A549 (cell line): ENCODE measurements at regions not wholly inside any gene's neighbourhood (a gene's known extent, or its start where the extent isn't known, plus 50 kb on each side); places are given as distances from the start of the nearest gene placed in this dataset.

ENCODE experiments used
- ATAC-seq, 2 experiments: fragments of 200-7000 bp in 1 of 2; fragments of >200 bp in 1 of 2; cut with Nextera tagmentation in 1 of 2; cut with Tn5 transposase in 1 of 2; 3 replicates each; pipeline versions ENCODE4 v1.8.0 to v1.9.1; 2018 to 2020; ENCODE audit warnings: mild to moderate bottlenecking in 1 of 2, moderate library complexity in 1 of 2
- CTCF ChIA-PET: fragments of 300-600 bp; sonication (Branson Sonifier 250); formaldehyde crosslinking; extraction: SDS; loops from one replicate; lab custom pipeline; 2021; ENCODE audit warnings: antibody characterized with exemption, inconsistent platforms; lab: Yijun Ruan, JAX
- POLR2A ChIA-PET: fragments of 350-600 bp; formaldehyde crosslinking; extraction: SDS; loops from one replicate; lab custom pipeline; 2021; ENCODE audit warnings: antibody characterized with exemption, inconsistent platforms; lab: Yijun Ruan, JAX
- DNase-seq, 2 experiments: peaks; one replicate each; pipeline versions ENCODE4 v3.0.0 to v3.0.0-alpha.2; 2011 to 2016; ENCODE audit warnings: low read depth in 1 of 2, low spot score in 1 of 2
- FAIRE-seq: peaks from 2 replicates; lab custom pipeline; 2011; peaks lifted over from hg19 to GRCh38; lab: Jason Lieb, UNC
- H3K27ac ChIP-seq, 2 experiments: fragments of >200 bp; sonication (Bioruptor Twin); formaldehyde crosslinking; 3 replicates each; pipeline ENCODE4 v1.5.1; 2016 to 2017
- H3K4me1 ChIP-seq: fragments of >200 bp; sonication (Bioruptor Twin); formaldehyde crosslinking; 3 replicates; pipeline ENCODE4 v1.6.1; 2016
- H3K4me2 ChIP-seq: fragments of >200 bp; sonication (Bioruptor Twin); formaldehyde crosslinking; 3 replicates; pipeline ENCODE4 v1.6.1; 2016
- H3K4me3 ChIP-seq: fragments of >200 bp; sonication (Bioruptor Twin); formaldehyde crosslinking; 3 replicates; pipeline ENCODE4 v1.5.1; 2016
- H3K9me3 ChIP-seq: fragments of >200 bp; sonication (Bioruptor Twin); formaldehyde crosslinking; 3 replicates; pipeline ENCODE4 v1.6.1; 2016
- BHLHE40 ChIP-seq: IDR thresholded peaks from 2 replicates; pipeline ENCODE4 v1.6.1; 2012; ENCODE audit warnings: low read depth, low read length, inconsistent platforms
- CEBPB ChIP-seq, 2 experiments: fragments of >200 bp in 1 of 2; sonication (Bioruptor Twin) in 1 of 2; formaldehyde crosslinking in 1 of 2; IDR thresholded peaks; 2 replicates each; pipeline ENCODE4 v1.6.1; 2012 to 2016
- CTCF ChIP-seq: fragments of >200 bp; sonication (Bioruptor Twin); formaldehyde crosslinking; IDR thresholded peaks from 3 replicates; pipeline ENCODE4 v1.5.1; 2016
- EHF ChIP-seq: fragments of 250-450 bp; sonication (Bioruptor Pico); IDR thresholded peaks from 2 replicates; pipeline ENCODE4 v1.5.0; 2020; ENCODE audit warnings: mild to moderate bottlenecking
- EHMT2 ChIP-seq: fragments of 200-600 bp; sonication (generic); IDR thresholded peaks from 2 replicates; pipeline ENCODE4 v1.6.1; 2016; ENCODE audit warnings: antibody characterized with exemption, low read depth, mild to moderate bottlenecking, moderate library complexity
- HDAC2 ChIP-seq: fragments of 200-600 bp; sonication (generic); IDR thresholded peaks from 2 replicates; pipeline ENCODE4 v1.6.1; 2016
- JUNB ChIP-seq: fragments of >200 bp; sonication (Bioruptor Twin); formaldehyde crosslinking; IDR thresholded peaks from 2 replicates; pipeline ENCODE4 v1.6.1; 2016
- MAFK ChIP-seq: fragments of 450-650 bp; IDR thresholded peaks from 2 replicates; pipeline ENCODE4 v1.6.1; 2014; ENCODE audit not compliant: partially characterized antibody
- MYC ChIP-seq: IDR thresholded peaks from 2 replicates; pipeline ENCODE4 v1.6.1; 2012; ENCODE audit warnings: mild to moderate bottlenecking, inconsistent platforms, low read length, improper control_type of control experiment, borderline replicate concordance
- NFE2L2 ChIP-seq: fragments of 150-350 bp; conservative IDR thresholded peaks from 2 replicates; pipeline ENCODE4 v1.6.1; 2014; ENCODE audit warnings: low read length
- POLR2A ChIP-seq: IDR thresholded peaks from 2 replicates; pipeline ENCODE4 v1.6.1; 2012; ENCODE audit warnings: mild to moderate bottlenecking, low read length
- RARB ChIP-seq: fragments of 250-450 bp; sonication (Bioruptor Pico); IDR thresholded peaks from 2 replicates; pipeline ENCODE4 v1.8.0; 2021; ENCODE audit warnings: mild to moderate bottlenecking, moderate library complexity
- RCOR1 ChIP-seq: fragments of 150-350 bp; IDR thresholded peaks from 2 replicates; pipeline ENCODE4 v1.6.1; 2014; ENCODE audit warnings: antibody characterized with exemption, low read length, low read depth
- ZC3H11A ChIP-seq: fragments of 450-650 bp; IDR thresholded peaks from 2 replicates; pipeline ENCODE4 v1.6.1; 2014; ENCODE audit warnings: antibody characterized with exemption, mild to moderate bottlenecking
- WGBS: methylation state at CpG from one replicate; pipeline ENCODE4 v1.1.6; 2017; ENCODE audit errors: missing lambda C conversion rate; 5-methylcytosine and 5-hydroxymethylcytosine counted together
- TF ChIP-seq, protein P1 (sequence below): IDR thresholded peaks from 2 replicates; pipeline ENCODE4 v1.6.1; 2012
- TF ChIP-seq, protein P2 (sequence below): IDR thresholded peaks from 2 replicates; pipeline ENCODE4 v1.6.1; 2012; ENCODE audit warnings: low read depth, borderline replicate concordance
- TF ChIP-seq, protein P3 (sequence below): fragments of >200 bp; sonication (Bioruptor Twin); formaldehyde crosslinking; IDR thresholded peaks from 3 replicates; pipeline ENCODE4 v1.6.1; 2016

DNA sequence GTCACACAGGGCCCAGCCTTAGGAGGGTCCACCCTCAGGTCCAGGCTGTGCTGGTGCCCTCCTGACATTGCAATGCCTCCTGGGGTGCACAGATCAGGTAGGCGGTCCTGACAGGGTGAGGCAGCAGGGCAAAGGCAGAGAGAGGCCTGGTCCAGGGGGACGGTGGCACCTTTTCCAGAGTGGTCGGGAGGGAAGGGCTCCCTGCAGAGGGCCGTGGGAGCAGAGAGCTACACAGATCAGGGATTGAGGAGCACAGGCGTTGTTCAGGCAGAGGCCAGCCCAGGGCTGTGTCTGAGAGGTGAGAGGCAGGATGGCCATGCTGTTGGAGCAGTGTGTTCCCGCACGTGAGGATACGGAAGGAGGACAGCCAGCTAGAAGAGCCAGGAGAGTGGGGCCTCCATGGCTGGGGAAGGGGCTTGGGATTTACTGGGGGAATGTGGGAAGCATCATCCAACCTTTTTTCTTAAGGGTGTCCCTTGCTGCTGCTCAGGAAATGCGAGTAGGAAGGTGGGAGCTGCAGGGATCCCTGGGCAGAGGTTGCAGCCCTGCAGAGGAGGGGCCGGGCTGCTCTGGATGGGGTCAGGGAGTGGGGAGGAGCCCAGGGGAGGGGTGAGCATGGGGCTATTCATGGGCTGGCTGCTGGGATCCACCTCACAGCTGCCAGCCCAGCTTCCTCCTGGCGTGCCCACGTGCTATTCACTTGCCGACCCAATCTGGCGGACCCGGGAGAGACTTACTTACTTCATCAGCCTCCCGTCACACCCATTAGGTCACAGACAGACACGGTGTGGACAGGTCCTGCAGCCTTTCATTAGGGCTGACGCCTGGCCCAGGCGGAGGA, 1516.4 kb downstream of the TBC1D22A start:
- no peak overlapping the region for H3K4me3 ChIP-seq
- no peak for FAIRE-seq
- TF ChIP-seq MAFK = no peak
- TF ChIP-seq NFE2L2 = no peak
- TF ChIP-seq, protein P1, sequence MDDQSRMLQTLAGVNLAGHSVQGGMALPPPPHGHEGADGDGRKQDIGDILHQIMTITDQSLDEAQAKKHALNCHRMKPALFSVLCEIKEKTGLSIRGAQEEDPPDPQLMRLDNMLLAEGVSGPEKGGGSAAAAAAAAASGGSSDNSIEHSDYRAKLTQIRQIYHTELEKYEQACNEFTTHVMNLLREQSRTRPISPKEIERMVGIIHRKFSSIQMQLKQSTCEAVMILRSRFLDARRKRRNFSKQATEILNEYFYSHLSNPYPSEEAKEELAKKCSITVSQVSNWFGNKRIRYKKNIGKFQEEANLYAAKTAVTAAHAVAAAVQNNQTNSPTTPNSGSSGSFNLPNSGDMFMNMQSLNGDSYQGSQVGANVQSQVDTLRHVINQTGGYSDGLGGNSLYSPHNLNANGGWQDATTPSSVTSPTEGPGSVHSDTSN = no peak
- TF ChIP-seq MYC = no peak
- TF ChIP-seq, protein P2, sequence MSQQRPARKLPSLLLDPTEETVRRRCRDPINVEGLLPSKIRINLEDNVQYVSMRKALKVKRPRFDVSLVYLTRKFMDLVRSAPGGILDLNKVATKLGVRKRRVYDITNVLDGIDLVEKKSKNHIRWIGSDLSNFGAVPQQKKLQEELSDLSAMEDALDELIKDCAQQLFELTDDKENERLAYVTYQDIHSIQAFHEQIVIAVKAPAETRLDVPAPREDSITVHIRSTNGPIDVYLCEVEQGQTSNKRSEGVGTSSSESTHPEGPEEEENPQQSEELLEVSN = no peak
- TF ChIP-seq RCOR1 = no peak
- no peak for TF ChIP-seq CTCF
- TF ChIP-seq EHMT2 = no peak
- TF ChIP-seq EHF (CRISPR knock-in tag) = no peak
- no peak for TF ChIP-seq JUNB
- TF ChIP-seq, protein P3, sequence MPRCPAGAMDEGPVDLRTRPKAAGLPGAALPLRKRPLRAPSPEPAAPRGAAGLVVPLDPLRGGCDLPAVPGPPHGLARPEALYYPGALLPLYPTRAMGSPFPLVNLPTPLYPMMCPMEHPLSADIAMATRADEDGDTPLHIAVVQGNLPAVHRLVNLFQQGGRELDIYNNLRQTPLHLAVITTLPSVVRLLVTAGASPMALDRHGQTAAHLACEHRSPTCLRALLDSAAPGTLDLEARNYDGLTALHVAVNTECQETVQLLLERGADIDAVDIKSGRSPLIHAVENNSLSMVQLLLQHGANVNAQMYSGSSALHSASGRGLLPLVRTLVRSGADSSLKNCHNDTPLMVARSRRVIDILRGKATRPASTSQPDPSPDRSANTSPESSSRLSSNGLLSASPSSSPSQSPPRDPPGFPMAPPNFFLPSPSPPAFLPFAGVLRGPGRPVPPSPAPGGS = no peak
- TF ChIP-seq BHLHE40 = no peak
- no peak for TF ChIP-seq ZC3H11A
- H3K4me1 ChIP-seq = no peaks in the 10 kb centered on the region
- no peak for ATAC-seq
- CTCF ChIA-PET = no interaction called here
- POLR2A ChIA-PET = no interaction called here
- 86% methylated on average over 15 of the region's 19 CpGs for WGBS
- no peak for DNase-seq
- H3K9me3 ChIP-seq = peaks cover 12% of the 10 kb centered on the region
- no peak overlapping the region for H3K4me2 ChIP-seq
- no peak overlapping the region for H3K27ac ChIP-seq

DNA sequence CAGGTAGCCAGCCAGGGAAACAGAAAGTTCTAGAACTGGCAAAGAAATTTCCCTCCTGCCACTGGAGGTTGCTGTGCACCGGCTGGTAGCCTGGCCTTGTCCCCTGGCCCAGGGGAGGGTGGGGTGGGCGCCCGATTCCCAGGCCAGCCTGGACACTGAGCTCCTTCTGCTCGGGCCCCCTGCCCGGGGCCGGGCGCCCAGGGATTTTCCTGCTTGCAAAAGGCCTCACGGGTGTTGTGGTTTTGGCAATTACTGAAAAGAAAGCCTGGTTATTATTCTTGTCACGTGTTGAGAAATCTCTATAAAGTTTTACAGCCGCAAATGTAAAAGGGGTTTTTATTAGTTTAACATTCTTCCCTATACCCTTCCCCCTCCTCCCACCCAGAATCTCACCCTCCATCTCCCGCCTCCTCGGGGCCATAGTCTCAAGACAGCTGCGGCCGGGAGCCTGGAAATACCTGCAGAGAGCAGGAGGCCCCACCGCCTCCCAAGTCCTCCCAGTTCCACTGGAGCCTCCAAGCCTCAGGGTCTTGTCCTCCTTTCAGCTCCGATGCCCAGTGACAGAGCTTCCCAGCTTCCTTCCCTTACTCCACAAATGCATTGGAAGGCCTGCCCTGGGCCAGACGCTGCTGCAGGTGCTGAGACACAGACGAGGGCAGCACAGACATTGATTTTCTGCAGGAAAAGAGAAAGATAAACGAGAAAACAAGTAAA, 1515.6 kb downstream of the TBC1D22A start:
- CTCF ChIA-PET = no interaction called here
- POLR2A ChIA-PET = no interaction called here
- no peak for DNase-seq
- Histone ChIP-seq H3K27ac (no peak overlapping the region), H3K4me3 (no peak overlapping the region), H3K4me2 (no peak overlapping the region)
- TF ChIP-seq POLR2A (no peak), RCOR1 (no peak)
- TF ChIP-seq, all 56 proteins: peak for 0
- ATAC-seq = no peak
- Histone ChIP-seq H3K9me3 (peaks cover 12% of the 10 kb centered on the region), H3K4me1 (no peaks in the 10 kb centered on the region)
- WGBS = 87% methylated on average over 18 of the region's 19 CpGs
- FAIRE-seq = no peak

- H3K9me3 ChIP-seq = peaks cover 12% of the 10 kb centered on the region
- POLR2A ChIA-PET = no interaction called here
- 64% methylated on average over 4 of the region's 20 CpGs for WGBS
- no peak overlapping the region for H3K4me2 ChIP-seq
- ATAC-seq = no peak
- TF ChIP-seq RARB (CRISPR knock-in tag) = no peak
- no peak for TF ChIP-seq POLR2A
- no peak for TF ChIP-seq HDAC2
- TF ChIP-seq CEBPB (IDR thresholded peaks at IDR 0.05) = no peak
- TF ChIP-seq, protein P3 = no peak
- no peak for DNase-seq
- CTCF ChIA-PET = interaction anchor here (0.6 kb wide), 1 partner anchor 203 kb away, joined by 3 read pairs; no protein-coding TSS in a partner anchor
- H3K27ac ChIP-seq = no peak overlapping the region
- H3K4me1 ChIP-seq = no peaks in the 10 kb centered on the region
- FAIRE-seq = no peak
- H3K4me3 ChIP-seq = no peak overlapping the region
Measured at GRCh38 chr22:48276994-48277867, 1514.8 kb downstream of the TBC1D22A start.
